Mucosa of descending colon (tissue), 3 donors: ENCODE measurements at regions not wholly inside any gene's neighbourhood (a gene's known extent, or its start where the extent isn't known, plus 50 kb on each side); places are given as distances from the start of the nearest gene placed in this dataset.

ENCODE experiments used
- ATAC-seq: fragments of 200-7000 bp; cut with Tn5 transposase; one replicate; pipeline ENCODE4 v1.9.1; 2020; ENCODE audit warnings: mild to moderate bottlenecking, moderate library complexity
- DNase-seq, 3 donors: peaks; one replicate each; pipeline ENCODE4 v3.0.0-alpha.2; 2020
- H3K36me3 ChIP-seq: fragments of 200-600 bp; one replicate; pipeline ENCODE4 v1.8.0; 2021; ENCODE audit warnings: low read depth, mild to moderate bottlenecking
- H3K4me1 ChIP-seq: fragments of 200-600 bp; one replicate; pipeline ENCODE4 v1.8.0; 2021; ENCODE audit warnings: low read depth, mild to moderate bottlenecking
- H3K4me3 ChIP-seq: fragments of 200-600 bp; one replicate; pipeline ENCODE4 v1.8.0; 2021; ENCODE audit warnings: mild to moderate bottlenecking
- H3K9me3 ChIP-seq: fragments of 200-600 bp; one replicate; pipeline ENCODE4 v1.8.0; 2021; ENCODE audit warnings: mild to moderate bottlenecking
- CTCF ChIP-seq: fragments of 200-600 bp; IDR thresholded peaks from one replicate; pipeline ENCODE4 v1.8.0; 2022; ENCODE audit warnings: antibody characterized with exemption, mild to moderate bottlenecking
- intact Hi-C, 2 donors: fragments of 100-400 bp; cut with DNase I in 1 of 2; cut with micrococcal nuclease in 1 of 2; formaldehyde crosslinking; loops; one replicate each; pipeline versions ENCODE4 v1.11.0 to v1.11.1; 2022; cut with DNase I, micrococcal nuclease
- donor health status: DM: no; HTN: no; CAD: no; lungs with moderate emphysema.
- donor health status: DM: no; HTN: no; CAD: no.
- donor health status: DM: no; HTN: yes; CAD: no.

DNA sequence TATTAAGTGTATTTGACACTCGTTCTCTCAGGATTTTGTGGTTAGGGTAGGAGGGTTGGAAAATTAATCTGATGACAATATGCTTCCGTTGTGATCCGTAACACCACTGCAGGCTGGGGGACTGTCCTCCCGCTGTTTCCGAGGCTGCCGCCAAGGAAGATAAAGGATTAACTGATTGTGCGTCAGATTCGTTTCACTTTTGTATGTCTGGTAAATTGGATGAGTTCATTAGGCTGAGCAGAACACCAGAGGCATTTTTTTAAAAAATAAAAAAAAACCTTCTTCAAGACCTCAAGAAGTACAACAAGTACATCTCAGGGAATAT, 486.7 kb upstream of the SALL1 start:
- no peak for ATAC-seq
- no peak for DNase-seq
- intact Hi-C loops, result no loop called here
- TF ChIP-seq CTCF, result no peak
- H3K4me1 ChIP-seq, result no peaks in the 10 kb centered on the region
- H3K9me3 ChIP-seq, result no peaks in the 10 kb centered on the region
- no peak overlapping the region for H3K4me3 ChIP-seq
- no peaks in the 10 kb centered on the region for H3K36me3 ChIP-seq

DNA sequence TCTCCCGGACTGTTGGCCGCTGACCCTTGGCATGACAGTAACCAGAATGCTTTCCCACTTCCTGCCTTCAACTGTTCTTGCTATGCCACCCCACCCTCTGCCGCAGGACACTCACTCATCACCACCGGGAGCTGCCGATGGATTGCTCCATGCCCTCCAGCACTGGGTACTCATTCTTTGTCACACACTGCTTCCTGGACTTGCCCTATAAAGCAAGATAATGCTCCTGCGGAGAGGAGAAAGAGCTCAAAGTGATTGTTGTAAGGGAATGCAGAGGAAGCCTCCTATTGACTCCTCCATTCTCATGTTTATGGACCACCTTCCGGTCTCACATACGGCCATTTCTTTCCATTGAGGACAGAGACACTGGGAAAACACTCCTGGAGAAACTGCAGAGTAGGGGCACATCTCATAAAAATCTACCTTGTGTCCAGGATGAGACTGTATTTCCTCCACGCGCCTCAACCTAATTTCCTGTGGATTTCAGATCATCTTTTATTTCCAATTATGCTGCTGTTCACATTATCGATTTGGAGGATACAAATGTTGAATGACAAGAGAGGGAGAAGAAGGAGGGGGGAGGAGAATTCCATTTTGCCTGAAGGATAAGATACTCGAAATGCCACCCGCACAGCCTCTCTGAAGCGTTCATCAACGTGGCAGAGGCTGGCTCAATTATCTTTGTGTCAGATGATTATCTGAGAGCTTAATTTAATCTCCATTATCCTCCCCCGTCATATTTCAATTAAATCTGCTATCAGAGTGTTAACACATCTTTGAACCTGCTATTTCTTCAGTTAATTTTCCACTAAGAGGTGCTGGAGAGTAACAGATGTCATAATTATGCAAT, 486.1 kb upstream of the SALL1 start:
- ATAC-seq, result no peak
- Histone ChIP-seq H3K4me1 (no peaks in the 10 kb centered on the region), H3K36me3 (no peaks in the 10 kb centered on the region), H3K4me3 (no peak overlapping the region), H3K9me3 (no peaks in the 10 kb centered on the region)
- intact Hi-C loops, result no loop called here
- no peak for DNase-seq
- no peak for TF ChIP-seq CTCF

- Histone ChIP-seq H3K36me3 (no peaks in the 10 kb centered on the region), H3K4me3 (no peak overlapping the region), H3K9me3 (no peaks in the 10 kb centered on the region), H3K4me1 (no peaks in the 10 kb centered on the region)
- TF ChIP-seq CTCF, result no peak
- intact Hi-C loops, result no loop called here
- ATAC-seq, result no peak
- DNase-seq, result no peak
Measured at GRCh38 chr16:51635181-51635580, 484.1 kb upstream of the SALL1 start.

- intact Hi-C loops, result no loop called here
- no peaks in the 10 kb centered on the region for H3K36me3 ChIP-seq
- no peaks in the 10 kb centered on the region for H3K4me1 ChIP-seq
- H3K9me3 ChIP-seq, result no peaks in the 10 kb centered on the region
- H3K4me3 ChIP-seq, result no peak overlapping the region
- ATAC-seq (no peak), DNase-seq (no peak)
- no peak for TF ChIP-seq CTCF
Measured at GRCh38 chr16:51630076-51630475, 479.0 kb upstream of the SALL1 start.

GRCh38 chr16:51629576-51629975, 478.5 kb upstream of the SALL1 start:
- Histone ChIP-seq H3K36me3 (no peaks in the 10 kb centered on the region), H3K9me3 (no peaks in the 10 kb centered on the region), H3K4me1 (no peaks in the 10 kb centered on the region), H3K4me3 (no peak overlapping the region)
- ATAC-seq, result no peak
- no peak for TF ChIP-seq CTCF
- intact Hi-C loops, result no loop called here
- no peak for DNase-seq
